PC-9 (cell line): ENCODE measurements at regions not wholly inside any gene's neighbourhood (a gene's known extent, or its start where the extent isn't known, plus 50 kb on each side); places are given as distances from the start of the nearest gene placed in this dataset.
"Not testable (repeated sequence)": the region's sequence is repeated elsewhere in the genome, so short reads cannot be mapped to it uniquely, and the experiment has no call there.

Source experiments
- EZH2 ChIP-seq: fragments of 200-600 bp; sonication (generic); IDR thresholded peaks from 2 replicates; pipeline ENCODE4 v1.8.0; 2017; ENCODE audit warnings: antibody characterized with exemption, low read depth
- TF ChIP-seq, protein P1 (sequence below): fragments of 200-600 bp; sonication (generic); conservative IDR thresholded peaks from 2 replicates; pipeline ENCODE4 v1.6.1; 2017; ENCODE audit warnings: mixed run types, antibody characterized with exemption, mild to moderate bottlenecking, moderate library complexity

DNA sequence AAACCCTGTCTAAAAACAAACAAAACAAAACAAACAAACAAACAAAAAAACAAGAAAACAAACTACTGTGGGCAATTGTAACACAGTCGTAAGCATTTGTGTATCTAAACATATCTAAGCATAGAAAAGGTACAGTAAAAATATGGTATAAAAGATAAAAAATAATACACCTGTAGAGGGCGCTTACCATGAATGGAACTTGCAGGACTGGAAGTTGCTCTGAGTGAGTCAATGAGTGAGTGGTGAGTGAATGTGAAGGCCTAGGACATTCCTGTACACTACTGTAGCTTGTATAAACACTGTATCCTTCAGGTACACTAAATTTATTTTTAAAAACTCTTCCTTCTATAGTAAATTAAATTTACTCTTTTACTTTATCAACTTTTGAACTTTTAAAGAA is 332.0 kb downstream of the ZNF248 start:
- TF ChIP-seq, protein P1, sequence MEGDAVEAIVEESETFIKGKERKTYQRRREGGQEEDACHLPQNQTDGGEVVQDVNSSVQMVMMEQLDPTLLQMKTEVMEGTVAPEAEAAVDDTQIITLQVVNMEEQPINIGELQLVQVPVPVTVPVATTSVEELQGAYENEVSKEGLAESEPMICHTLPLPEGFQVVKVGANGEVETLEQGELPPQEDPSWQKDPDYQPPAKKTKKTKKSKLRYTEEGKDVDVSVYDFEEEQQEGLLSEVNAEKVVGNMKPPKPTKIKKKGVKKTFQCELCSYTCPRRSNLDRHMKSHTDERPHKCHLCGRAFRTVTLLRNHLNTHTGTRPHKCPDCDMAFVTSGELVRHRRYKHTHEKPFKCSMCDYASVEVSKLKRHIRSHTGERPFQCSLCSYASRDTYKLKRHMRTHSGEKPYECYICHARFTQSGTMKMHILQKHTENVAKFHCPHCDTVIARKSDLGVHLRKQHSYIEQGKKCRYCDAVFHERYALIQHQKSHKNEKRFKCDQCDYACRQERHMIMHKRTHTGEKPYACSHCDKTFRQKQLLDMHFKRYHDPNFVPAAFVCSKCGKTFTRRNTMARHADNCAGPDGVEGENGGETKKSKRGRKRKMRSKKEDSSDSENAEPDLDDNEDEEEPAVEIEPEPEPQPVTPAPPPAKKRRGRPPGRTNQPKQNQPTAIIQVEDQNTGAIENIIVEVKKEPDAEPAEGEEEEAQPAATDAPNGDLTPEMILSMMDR: peak; percentile 47; the same call in 1 of the 2 replicates
- TF ChIP-seq EZH2: not testable (repeated sequence)
